ENCODE measurements at regions not wholly inside any gene's neighbourhood (a gene's known extent, or its start where the extent isn't known, plus 50 kb on each side); places are given as distances from the start of the nearest gene placed in this dataset.

GRCh38 chr12:127267128-127267527, 999.8 kb upstream of the TMEM132C start:
- H3K9me3 Mint-ChIP-seq, result peaks cover 4 to 8% of the 10 kb centered on the region in 2 donors
- no peak overlapping the region for H3K27ac Mint-ChIP-seq
- peaks cover 18% of the 10 kb centered on the region for H3K27me3 Mint-ChIP-seq
- ATAC-seq (no peak), DNase-seq (no peak)
- no peaks in the 10 kb centered on the region for H3K4me1 Mint-ChIP-seq
- H3K4me3 Mint-ChIP-seq, result no peak overlapping the region

- Mint-ChIP-seq H3K9me3 (peaks cover 4 to 8% of the 10 kb centered on the region in 2 donors), H3K27ac (no peak overlapping the region), H3K4me1 (no peaks in the 10 kb centered on the region), H3K4me3 (no peak overlapping the region), H3K27me3 (peaks cover 18% of the 10 kb centered on the region)
- no peak for DNase-seq
- ATAC-seq, result no peak
Measured at GRCh38 chr12:127268213-127268612, 998.8 kb upstream of the TMEM132C start.

DNA sequence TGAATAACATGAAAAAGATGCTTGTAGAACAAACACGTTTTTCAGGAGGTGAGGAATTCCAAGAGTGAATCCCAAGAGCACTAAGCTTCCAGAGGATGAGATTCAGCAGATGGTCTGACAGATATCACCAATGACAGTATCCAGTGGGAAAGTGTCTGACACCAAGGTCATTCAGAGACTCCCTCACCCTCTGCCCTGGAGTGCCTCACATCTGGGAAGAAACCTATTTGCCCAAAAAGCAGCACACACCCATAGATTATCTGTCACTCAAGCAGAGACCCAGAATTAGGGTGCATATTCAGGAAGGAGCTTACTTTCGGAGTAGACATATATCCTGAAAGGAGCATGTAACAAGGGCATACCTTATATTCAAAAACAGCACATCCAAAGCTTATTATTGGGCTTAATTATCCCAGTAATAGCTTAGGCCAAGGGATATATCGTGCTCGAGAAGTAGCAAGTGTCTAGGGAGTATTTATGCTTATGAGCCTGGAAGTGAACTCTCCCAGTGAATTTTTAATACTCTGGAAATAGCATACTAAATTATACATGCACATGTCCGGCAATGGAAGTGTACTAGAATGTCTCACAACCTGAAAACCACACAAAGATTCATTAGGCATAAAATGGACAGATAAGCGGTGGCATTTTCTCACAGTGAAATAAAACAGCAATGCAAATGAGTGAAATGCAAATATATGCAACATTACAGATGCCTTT, 998.1 kb upstream of the TMEM132C start:
- no peak for DNase-seq
- H3K27ac Mint-ChIP-seq, result no peak overlapping the region
- H3K27me3 Mint-ChIP-seq, result peaks cover 18% of the 10 kb centered on the region
- peaks cover 0 to 1% of the 10 kb centered on the region in 2 donors for H3K9me3 Mint-ChIP-seq
- H3K4me3 Mint-ChIP-seq, result no peak overlapping the region
- ATAC-seq, result no peak
- H3K4me1 Mint-ChIP-seq, result no peaks in the 10 kb centered on the region

DNA sequence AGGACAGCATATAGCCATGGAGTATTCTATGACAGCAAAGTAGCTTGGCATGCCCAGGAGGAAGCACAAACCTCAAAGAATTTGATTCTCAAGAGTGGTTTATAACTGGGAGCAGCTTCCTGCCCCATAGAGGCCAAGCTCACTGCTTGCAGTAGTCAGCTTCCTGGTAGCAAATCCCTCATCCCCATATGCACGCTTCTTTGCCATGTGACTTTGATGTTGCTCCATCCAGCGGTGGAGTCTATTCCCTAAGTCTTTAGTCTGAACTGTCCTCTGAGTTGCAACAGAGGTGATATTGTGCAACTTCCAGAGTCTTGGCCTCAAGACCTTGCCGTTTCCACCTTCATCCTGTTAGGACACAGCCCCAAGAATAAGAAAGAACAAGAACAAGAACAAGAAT, 996.8 kb upstream of the TMEM132C start:
- Mint-ChIP-seq H3K27me3 (peaks cover 19% of the 10 kb centered on the region), H3K27ac (no peak overlapping the region), H3K4me1 (no peaks in the 10 kb centered on the region), H3K4me3 (no peak overlapping the region), H3K9me3 (no peaks in the 10 kb centered on the region)
- ATAC-seq (no peak), DNase-seq (no peak)

DNA sequence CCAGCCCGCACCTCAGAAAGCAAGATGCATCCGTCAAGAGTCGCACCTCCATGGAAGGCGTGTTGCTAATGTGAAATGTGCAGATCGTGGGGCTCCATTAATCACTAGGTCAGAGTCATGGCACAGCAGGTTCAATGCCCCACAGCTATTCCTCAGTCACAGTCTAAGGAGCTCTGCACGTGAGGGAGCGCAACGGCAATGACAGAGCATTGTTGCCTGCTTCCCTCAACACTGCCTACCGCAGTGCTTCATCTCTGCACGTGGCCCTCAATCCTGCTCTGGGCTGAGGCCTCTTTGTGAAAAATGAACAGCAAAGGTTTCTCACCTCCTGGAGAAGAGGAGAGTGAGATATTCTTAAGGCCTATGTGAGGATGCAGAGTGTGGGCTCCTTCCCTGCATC, 995.2 kb upstream of the TMEM132C start:
- Mint-ChIP-seq H3K4me1 (no peaks in the 10 kb centered on the region), H3K4me3 (no peak overlapping the region), H3K27ac (no peak overlapping the region), H3K9me3 (no peaks in the 10 kb centered on the region), H3K27me3 (peaks cover 18% of the 10 kb centered on the region)
- ATAC-seq (no peak), DNase-seq (no peak)

GRCh38 chr12:127272864-127273263, 994.1 kb upstream of the TMEM132C start:
- H3K9me3 Mint-ChIP-seq, result no peaks in the 10 kb centered on the region
- H3K27ac Mint-ChIP-seq, result no peak overlapping the region
- H3K27me3 Mint-ChIP-seq, result peaks cover 22% of the 10 kb centered on the region
- ATAC-seq (no peak), DNase-seq (no peak)
- peaks cover 6% of the 10 kb centered on the region for H3K4me1 Mint-ChIP-seq
- no peak overlapping the region for H3K4me3 Mint-ChIP-seq

DNA sequence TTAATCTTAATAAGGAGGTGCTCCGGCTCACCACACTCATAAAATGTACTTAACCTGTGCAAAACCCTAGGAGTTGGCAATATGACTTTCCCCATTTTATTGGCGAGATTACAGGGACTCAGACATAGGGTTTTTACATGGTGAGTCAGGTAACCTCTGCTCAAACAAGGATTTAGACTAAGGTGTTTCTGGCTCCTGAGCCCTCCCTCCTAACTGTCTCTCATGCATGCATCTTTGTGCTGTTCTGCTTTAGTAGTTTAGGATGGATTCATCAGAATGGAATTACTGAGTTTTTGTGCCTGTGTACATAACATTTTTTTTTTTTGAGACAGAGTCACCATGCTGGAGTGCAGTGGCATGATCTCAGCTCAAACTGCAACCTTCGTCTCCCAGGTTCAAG, 993.3 kb upstream of the TMEM132C start:
- Mint-ChIP-seq H3K4me3 (no peak overlapping the region), H3K27me3 (peaks cover 30% of the 10 kb centered on the region), H3K4me1 (peaks cover 8% of the 10 kb centered on the region), H3K27ac (no peak overlapping the region), H3K9me3 (no peaks in the 10 kb centered on the region)
- ATAC-seq (no peak), DNase-seq (no peak)

GRCh38 chr12:127275416-127275815, 991.6 kb upstream of the TMEM132C start:
- no peaks in the 10 kb centered on the region for H3K9me3 Mint-ChIP-seq
- ATAC-seq (no peak), DNase-seq (no peak)
- H3K4me3 Mint-ChIP-seq, result no peak overlapping the region
- H3K4me1 Mint-ChIP-seq, result peaks cover 9% of the 10 kb centered on the region
- peaks cover 32% of the 10 kb centered on the region for H3K27me3 Mint-ChIP-seq
- H3K27ac Mint-ChIP-seq, result no peak overlapping the region

GRCh38 chr12:127277882-127278281, 989.1 kb upstream of the TMEM132C start:
- DNase-seq, result no peak
- H3K27me3 Mint-ChIP-seq, result peaks cover 39% of the 10 kb centered on the region

DNA sequence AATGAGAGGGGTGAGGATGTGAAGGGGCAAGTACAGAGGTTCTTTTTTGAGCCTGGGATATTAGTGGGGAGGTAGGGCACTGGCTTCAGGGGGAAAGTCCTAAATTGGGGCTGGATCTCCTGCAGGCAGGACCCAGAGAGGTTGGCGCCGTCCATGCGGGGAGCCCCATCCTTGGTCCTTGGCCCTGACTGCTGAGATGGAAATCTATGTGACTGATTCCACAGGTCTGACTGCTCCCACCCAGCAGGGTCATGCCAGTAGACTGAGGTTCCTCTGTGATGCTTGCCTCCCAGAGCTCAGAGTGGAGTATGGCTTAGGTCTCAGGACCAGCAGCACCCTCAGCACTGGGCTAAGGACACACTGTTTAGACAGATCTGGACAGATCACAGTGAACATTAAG, 988.6 kb upstream of the TMEM132C start:
- Mint-ChIP-seq H3K27me3 (peaks cover 39% of the 10 kb centered on the region), H3K4me1 (peaks cover 16% of the 10 kb centered on the region), H3K4me3 (no peak overlapping the region), H3K9me3 (no peaks in the 10 kb centered on the region), H3K27ac (no peak overlapping the region)
- ATAC-seq (peak; percentile 27), DNase-seq (no peak)

More at GRCh38 chr12:127277882-127278281, 989.1 kb upstream of the TMEM132C start:
- Mint-ChIP-seq H3K27ac (no peak overlapping the region), H3K4me1 (peaks cover 16% of the 10 kb centered on the region), H3K9me3 (no peaks in the 10 kb centered on the region), H3K4me3 (no peak overlapping the region)
- peak; percentile 4 for ATAC-seq

DNA sequence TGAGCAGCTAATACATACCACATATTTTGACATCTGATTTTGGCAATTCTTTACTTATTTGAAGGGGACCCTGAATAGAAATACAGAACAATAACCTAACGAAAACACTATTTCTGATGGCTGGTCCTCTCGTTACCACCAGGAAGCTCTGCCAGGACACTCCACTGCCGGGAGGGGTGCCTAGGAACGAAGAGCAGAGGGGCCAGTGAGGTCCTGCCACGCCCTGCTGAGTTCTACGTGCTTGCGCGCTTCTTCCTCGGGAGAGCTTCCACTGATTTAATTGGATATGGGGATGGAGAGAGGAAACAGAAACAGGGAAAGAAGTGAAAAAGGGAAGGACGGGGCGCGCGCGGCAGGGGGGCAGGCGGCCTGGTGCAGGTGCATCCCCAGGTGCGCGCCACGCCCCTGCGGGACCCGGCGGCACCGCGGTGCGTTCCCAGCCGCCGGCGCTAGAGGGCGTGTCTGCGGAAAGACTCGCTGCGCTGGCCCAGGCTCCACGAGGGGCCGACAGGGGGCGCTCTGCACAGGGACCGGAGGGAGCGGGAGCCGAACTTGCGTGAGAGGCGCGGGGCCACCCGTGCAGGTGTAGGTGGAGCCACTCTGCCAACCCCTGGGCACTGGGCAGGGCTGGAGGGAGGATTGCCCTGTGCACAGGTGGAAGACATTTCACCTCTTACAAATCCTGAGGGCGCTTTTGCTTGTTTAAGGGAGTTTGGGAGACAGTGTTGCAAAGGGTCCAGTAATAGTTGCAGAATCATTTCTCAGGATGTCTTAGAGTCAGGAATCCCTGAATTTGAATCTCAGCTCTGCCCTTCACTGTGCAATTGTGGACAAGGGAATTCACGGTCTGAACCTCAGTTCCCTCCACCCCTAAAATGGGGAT, 986.3 kb upstream of the TMEM132C start:
- ATAC-seq (peak; percentile 78), DNase-seq (peak; percentile 70 to 75)
- H3K27ac Mint-ChIP-seq, result no peak overlapping the region
- no peak overlapping the region for H3K4me3 Mint-ChIP-seq
- peaks cover 16% of the 10 kb centered on the region for H3K4me1 Mint-ChIP-seq
- no peaks in the 10 kb centered on the region for H3K9me3 Mint-ChIP-seq
- H3K27me3 Mint-ChIP-seq, result peaks cover 25% of the 10 kb centered on the region

DNA sequence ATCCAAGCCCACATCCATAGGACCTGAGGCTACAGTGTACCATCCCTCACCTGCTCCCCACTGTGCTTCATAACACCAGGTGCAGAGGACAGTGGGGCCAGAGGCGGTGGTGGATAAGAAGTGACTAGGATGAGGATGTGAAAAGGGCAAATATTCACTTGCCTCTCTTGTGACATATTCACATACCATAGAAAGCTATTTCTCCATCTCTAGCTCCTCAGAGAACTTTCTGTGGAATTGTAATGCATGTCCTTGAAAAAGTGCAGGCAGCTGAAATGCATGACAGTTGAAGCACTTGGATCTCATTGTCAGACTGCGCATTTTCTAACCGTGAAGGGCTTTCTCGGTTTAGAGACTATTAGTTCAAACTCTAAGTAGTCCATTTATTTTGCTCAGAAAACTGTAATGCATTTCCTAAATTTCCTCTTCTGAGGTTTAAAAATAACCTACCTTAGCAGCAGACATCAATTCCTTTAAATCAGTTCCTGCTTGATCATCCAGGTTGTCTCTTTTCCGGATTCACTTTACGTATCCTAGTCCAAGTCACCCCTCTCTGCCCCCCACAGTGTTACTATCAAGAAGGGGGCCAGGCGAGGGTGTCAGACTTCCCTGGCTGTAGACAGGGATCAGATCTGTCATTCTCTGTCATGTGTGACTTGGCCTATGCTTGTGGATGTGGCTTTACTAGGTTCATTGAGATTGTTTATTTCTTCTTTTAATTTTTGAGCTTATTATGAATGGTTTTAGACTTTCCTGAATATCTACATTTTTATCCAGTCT, 984.0 kb upstream of the TMEM132C start:
- Mint-ChIP-seq H3K27me3 (peaks cover 15% of the 10 kb centered on the region), H3K27ac (no peak overlapping the region), H3K4me1 (peaks cover 9% of the 10 kb centered on the region), H3K4me3 (no peak overlapping the region), H3K9me3 (no peaks in the 10 kb centered on the region)
- no peak for ATAC-seq
- DNase-seq, result no peak

GRCh38 chr12:127284021-127284420, 982.9 kb upstream of the TMEM132C start:
- Mint-ChIP-seq H3K9me3 (no peaks in the 10 kb centered on the region), H3K27ac (no peak overlapping the region), H3K4me3 (no peak overlapping the region), H3K27me3 (peaks cover 8% of the 10 kb centered on the region), H3K4me1 (peaks cover 8% of the 10 kb centered on the region)
- no peak for ATAC-seq
- DNase-seq, result no peak

GRCh38 chr12:127284870-127285431, 982.0 kb upstream of the TMEM132C start:
- no peak for DNase-seq
- peaks cover 8% of the 10 kb centered on the region for H3K4me1 Mint-ChIP-seq
- ATAC-seq, result peak; percentile 72
- H3K27me3 Mint-ChIP-seq, result peaks cover 8% of the 10 kb centered on the region
- H3K27ac Mint-ChIP-seq, result no peak overlapping the region
- H3K4me3 Mint-ChIP-seq, result no peak overlapping the region
- no peaks in the 10 kb centered on the region for H3K9me3 Mint-ChIP-seq

DNA sequence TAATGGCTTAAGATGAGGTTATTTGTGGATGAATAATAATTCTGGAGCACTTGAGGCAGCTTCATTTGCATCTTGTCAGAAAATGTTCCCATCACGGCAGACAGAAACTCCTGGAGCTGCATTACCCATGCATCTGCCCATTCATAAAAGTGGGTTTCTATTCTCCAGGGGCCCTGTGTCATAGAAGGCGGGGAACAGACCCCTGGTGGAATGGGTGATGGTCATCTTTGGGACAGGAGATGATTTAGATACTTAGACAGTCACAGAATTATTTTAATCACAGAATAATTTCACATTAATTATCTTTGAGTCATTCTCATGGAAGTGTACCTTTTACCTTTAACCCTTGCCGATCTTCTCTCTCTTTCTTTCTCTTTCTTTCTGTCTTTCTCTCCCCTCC, 980.7 kb upstream of the TMEM132C start:
- Mint-ChIP-seq H3K4me1 (no peaks in the 10 kb centered on the region), H3K27ac (no peak overlapping the region), H3K4me3 (no peak overlapping the region), H3K9me3 (no peaks in the 10 kb centered on the region), H3K27me3 (no peaks in the 10 kb centered on the region)
- ATAC-seq (no peak), DNase-seq (no peak)
